ENCODE measurements at regions not wholly inside any gene's neighbourhood (a gene's known extent, or its start where the extent isn't known, plus 50 kb on each side); places are given as distances from the start of the nearest gene placed in this dataset.

- DNase-seq (ENCODE audit: low spot score) = no peak
Observed at GRCh38 chr6:95071464-95071863, 505.9 kb upstream of the MANEA start.

- DNase-seq (ENCODE audit: low spot score) = no peak
Observed at GRCh38 chr6:95078457-95078856, 498.9 kb upstream of the MANEA start.

- no peak for DNase-seq (ENCODE audit: low spot score)
Observed at GRCh38 chr6:95081231-95081630, 496.1 kb upstream of the MANEA start.

GRCh38 chr6:95081949-95082348 is 495.4 kb upstream of the MANEA start:
- no peak for DNase-seq (ENCODE audit: low spot score)

- no peak for DNase-seq (ENCODE audit: low spot score)
Observed at GRCh38 chr6:95083506-95083905, 493.8 kb upstream of the MANEA start.

- no peak for DNase-seq (ENCODE audit: low spot score)
Observed at GRCh38 chr6:95084867-95085266, 492.5 kb upstream of the MANEA start.

GRCh38 chr6:95087394-95088097 is 489.8 kb upstream of the MANEA start:
- no peak for DNase-seq (ENCODE audit: low spot score)

GRCh38 chr6:95091823-95092436 is 485.4 kb upstream of the MANEA start:
- peak; percentile 32 for DNase-seq (ENCODE audit: low spot score)

- no peak for DNase-seq (ENCODE audit: low spot score)
Observed at GRCh38 chr6:95093154-95093553, 484.2 kb upstream of the MANEA start.

GRCh38 chr6:95094751-95095663 is 482.3 kb upstream of the MANEA start:
- DNase-seq (ENCODE audit: low spot score) = no peak

- DNase-seq (ENCODE audit: low spot score) = no peak
Observed at GRCh38 chr6:95095855-95096254, 481.5 kb upstream of the MANEA start.

- DNase-seq (ENCODE audit: low spot score) = no peak
Observed at GRCh38 chr6:95099410-95099809, 477.9 kb upstream of the MANEA start.

- DNase-seq (ENCODE audit: low spot score) = no peak
Observed at GRCh38 chr6:95109212-95109611, 468.1 kb upstream of the MANEA start.

GRCh38 chr6:95110767-95111166 is 466.6 kb upstream of the MANEA start:
- no peak for DNase-seq (ENCODE audit: low spot score)

- DNase-seq (ENCODE audit: low spot score) = no peak
Observed at GRCh38 chr6:95117236-95117635, 460.1 kb upstream of the MANEA start.

- DNase-seq (ENCODE audit: low spot score) = no peak
Observed at GRCh38 chr6:95119927-95120326, 457.4 kb upstream of the MANEA start.

GRCh38 chr6:95120984-95121383 is 456.4 kb upstream of the MANEA start:
- DNase-seq (ENCODE audit: low spot score) = no peak

GRCh38 chr6:95127261-95127660 is 450.1 kb upstream of the MANEA start:
- no peak for DNase-seq (ENCODE audit: low spot score)

GRCh38 chr6:95128439-95128838 is 448.9 kb upstream of the MANEA start:
- no peak for DNase-seq (ENCODE audit: low spot score)

GRCh38 chr6:95128947-95129346 is 448.4 kb upstream of the MANEA start:
- no peak for DNase-seq (ENCODE audit: low spot score)

GRCh38 chr6:95133578-95133977 is 443.8 kb upstream of the MANEA start:
- DNase-seq (ENCODE audit: low spot score) = peak; percentile 6

GRCh38 chr6:95135182-95135581 is 442.2 kb upstream of the MANEA start:
- DNase-seq (ENCODE audit: low spot score) = no peak

GRCh38 chr6:95142101-95142500 is 435.2 kb upstream of the MANEA start:
- no peak for DNase-seq (ENCODE audit: low spot score)
